Activated T-helper 1 cell treated with anti-CD3 and anti-CD28 coated beads, Interleukin-12 subunit alpha, Interleukin-12 subunit beta, Interleukin-2, Interleukin-4 antibody, amounts not matched to agents 30 ng/mL and 10 ng/mL and 1 ng/mL, durations not matched to agents 14 hours and 24 hours and 36 hours (primary cell): ENCODE measurements at regions not wholly inside any gene's neighbourhood (a gene's known extent, or its start where the extent isn't known, plus 50 kb on each side); places are given as distances from the start of the nearest gene placed in this dataset.

Experiments
- DNase-seq: peaks from one replicate; pipeline ENCODE4 v3.0.0; 2021; ENCODE audit warnings: low spot score
- H3K27ac Mint-ChIP-seq: one replicate; pipeline ENCODE4 v1.8.0; 2021; ENCODE audit warnings: mild to moderate bottlenecking, mixed read lengths
- H3K27me3 Mint-ChIP-seq: one replicate; pipeline ENCODE4 v1.8.0; 2022; ENCODE audit warnings: mild to moderate bottlenecking, moderate library complexity, mixed read lengths; ENCODE audit not compliant: insufficient read depth
- H3K36me3 Mint-ChIP-seq: one replicate; pipeline ENCODE4 v1.8.0; 2021; ENCODE audit warnings: low read depth, mixed read lengths
- H3K4me1 Mint-ChIP-seq: one replicate; pipeline ENCODE4 v1.8.0; 2021; ENCODE audit warnings: low read depth, mixed read lengths
- H3K4me3 Mint-ChIP-seq: one replicate; pipeline ENCODE4 v1.8.0; 2021; ENCODE audit warnings: mild to moderate bottlenecking, moderate library complexity, mixed read lengths
- H3K9me3 Mint-ChIP-seq: one replicate; pipeline ENCODE4 v1.8.0; 2021; ENCODE audit warnings: mixed read lengths
- intact Hi-C: fragments of 100-400 bp; cut with micrococcal nuclease; formaldehyde crosslinking; loops from one replicate; pipeline ENCODE4 v1.15.1; 2024

GRCh38 chr6:74063391-74063790, 367.4 kb downstream of the CD109 start:
- intact Hi-C loops, result no loop called here
- DNase-seq, result no peak
- no peaks in the 10 kb centered on the region for H3K27me3 Mint-ChIP-seq
- H3K4me3 Mint-ChIP-seq, result no peak overlapping the region
- H3K27ac Mint-ChIP-seq, result no peak overlapping the region
- no peaks in the 10 kb centered on the region for H3K36me3 Mint-ChIP-seq
- no peaks in the 10 kb centered on the region for H3K9me3 Mint-ChIP-seq
- no peaks in the 10 kb centered on the region for H3K4me1 Mint-ChIP-seq

GRCh38 chr6:74061201-74061600, 365.2 kb downstream of the CD109 start:
- Mint-ChIP-seq H3K9me3 (no peaks in the 10 kb centered on the region), H3K27me3 (no peaks in the 10 kb centered on the region), H3K4me3 (no peak overlapping the region), H3K36me3 (no peaks in the 10 kb centered on the region), H3K4me1 (no peaks in the 10 kb centered on the region), H3K27ac (no peak overlapping the region)
- no peak for DNase-seq
- intact Hi-C loops, result no loop called here

DNA sequence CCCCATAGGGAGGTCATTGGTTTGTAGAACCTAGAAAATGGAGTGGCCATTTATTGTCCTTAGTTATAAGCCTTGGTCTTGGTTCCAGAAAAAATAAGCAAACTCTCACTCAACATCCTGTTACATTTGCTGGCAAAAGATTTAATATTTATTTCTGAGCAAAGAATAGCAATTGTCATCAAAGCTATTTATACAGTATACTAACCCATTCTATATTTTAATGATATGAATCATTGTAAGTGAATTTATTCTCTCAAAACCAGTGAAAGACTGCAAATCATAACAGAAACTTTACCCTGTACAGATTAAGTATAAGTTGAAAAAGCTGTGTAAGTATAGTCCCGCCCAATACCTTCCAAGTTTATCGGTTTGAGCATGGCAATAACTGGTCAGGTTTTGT, 364.4 kb downstream of the CD109 start:
- Mint-ChIP-seq H3K9me3 (no peaks in the 10 kb centered on the region), H3K27ac (no peak overlapping the region), H3K27me3 (no peaks in the 10 kb centered on the region), H3K4me3 (no peak overlapping the region), H3K36me3 (no peaks in the 10 kb centered on the region), H3K4me1 (no peaks in the 10 kb centered on the region)
- DNase-seq, result no peak
- intact Hi-C loops, result no loop called here

DNA sequence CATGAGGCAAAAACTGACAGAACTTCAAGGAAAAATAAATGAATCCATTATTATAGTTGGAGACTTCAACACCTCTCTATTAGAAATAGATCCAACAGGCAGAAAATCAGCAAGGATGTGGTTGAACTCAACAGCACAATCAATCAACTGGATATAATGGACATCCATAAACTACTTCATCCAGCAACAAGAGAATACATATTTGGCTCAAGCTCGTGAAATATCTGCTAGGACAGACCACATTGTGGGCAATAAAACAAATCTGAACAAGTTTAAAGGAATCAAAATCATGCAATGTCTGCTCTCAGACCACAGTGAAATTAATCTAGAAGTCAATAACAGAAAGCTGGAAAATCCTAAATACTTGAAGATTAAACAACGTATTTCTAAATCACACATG, 362.6 kb downstream of the CD109 start:
- no peak overlapping the region for H3K4me3 Mint-ChIP-seq
- no peaks in the 10 kb centered on the region for H3K4me1 Mint-ChIP-seq
- intact Hi-C loops, result no loop called here
- H3K9me3 Mint-ChIP-seq, result no peaks in the 10 kb centered on the region
- no peaks in the 10 kb centered on the region for H3K27me3 Mint-ChIP-seq
- no peaks in the 10 kb centered on the region for H3K36me3 Mint-ChIP-seq
- no peak overlapping the region for H3K27ac Mint-ChIP-seq
- no peak for DNase-seq

DNA sequence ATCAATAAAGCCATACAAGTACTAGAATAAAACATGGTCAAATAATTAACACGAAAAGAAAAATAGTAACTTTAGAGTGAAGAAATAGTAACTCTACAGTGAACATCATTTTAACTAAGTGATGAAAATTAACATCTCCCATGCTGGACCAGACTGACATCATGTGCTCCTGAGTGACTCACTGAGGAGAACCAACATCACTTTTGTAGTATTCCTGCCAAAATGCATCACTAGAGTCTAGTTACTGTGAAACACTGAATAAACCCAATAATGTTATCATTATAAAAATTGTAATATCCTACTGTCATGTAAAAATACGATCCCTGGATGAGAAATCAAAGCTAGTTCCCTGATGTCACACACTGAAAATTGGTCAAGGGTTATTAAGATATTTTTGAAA, 361.3 kb downstream of the CD109 start:
- no peak for DNase-seq
- no peaks in the 10 kb centered on the region for H3K36me3 Mint-ChIP-seq
- no peaks in the 10 kb centered on the region for H3K9me3 Mint-ChIP-seq
- H3K4me1 Mint-ChIP-seq, result no peaks in the 10 kb centered on the region
- H3K4me3 Mint-ChIP-seq, result no peak overlapping the region
- intact Hi-C loops, result no loop called here
- H3K27me3 Mint-ChIP-seq, result peaks cover 2% of the 10 kb centered on the region
- H3K27ac Mint-ChIP-seq, result no peak overlapping the region

DNA sequence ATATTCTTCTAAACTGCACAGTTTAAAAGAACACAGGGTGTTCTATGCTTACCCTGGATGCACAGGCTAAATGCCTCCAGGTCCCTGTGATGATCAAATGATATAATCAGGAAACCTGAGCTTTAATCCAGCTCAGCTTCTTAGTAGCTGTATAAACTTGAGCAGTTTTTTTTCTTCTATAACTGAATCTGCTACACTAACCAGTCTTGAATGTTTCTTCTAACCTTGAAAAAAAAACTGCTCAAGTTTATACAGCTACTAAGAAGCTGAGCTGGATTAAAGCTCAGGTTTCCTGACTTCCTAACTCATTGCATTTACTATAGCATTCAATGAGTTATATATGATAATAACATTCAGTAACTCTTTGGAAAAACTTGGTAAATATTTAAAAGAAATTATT, 358.2 kb downstream of the CD109 start:
- H3K4me1 Mint-ChIP-seq, result no peaks in the 10 kb centered on the region
- H3K4me3 Mint-ChIP-seq, result no peak overlapping the region
- no peak overlapping the region for H3K27ac Mint-ChIP-seq
- DNase-seq, result no peak
- no peaks in the 10 kb centered on the region for H3K36me3 Mint-ChIP-seq
- no peaks in the 10 kb centered on the region for H3K9me3 Mint-ChIP-seq
- intact Hi-C loops, result no loop called here
- peaks cover 2% of the 10 kb centered on the region for H3K27me3 Mint-ChIP-seq

- Mint-ChIP-seq H3K9me3 (no peaks in the 10 kb centered on the region), H3K4me1 (no peaks in the 10 kb centered on the region), H3K27me3 (peaks cover 2% of the 10 kb centered on the region), H3K36me3 (no peaks in the 10 kb centered on the region), H3K27ac (no peak overlapping the region), H3K4me3 (no peak overlapping the region)
- intact Hi-C loops, result no loop called here
- DNase-seq, result no peak
Measured at GRCh38 chr6:74050921-74051320, 354.9 kb downstream of the CD109 start.

DNA sequence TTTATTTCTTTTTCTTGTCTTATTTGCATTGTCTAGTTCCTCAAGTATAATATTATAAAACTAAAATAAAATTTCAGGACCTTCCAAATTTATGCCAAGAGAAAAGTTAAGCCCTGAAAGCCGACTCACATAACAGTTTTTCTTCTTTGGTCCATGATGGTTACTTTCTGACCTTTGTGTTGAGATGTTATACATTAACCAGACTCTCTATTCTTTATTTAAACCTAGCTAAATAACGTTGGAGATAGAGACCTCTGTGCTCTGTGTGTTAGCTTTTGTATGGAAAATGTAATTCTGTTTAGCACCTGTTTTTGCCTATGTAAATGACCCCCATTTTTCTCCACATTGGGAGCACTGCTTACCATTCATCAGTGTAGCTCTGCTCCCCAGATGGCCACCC, 352.4 kb downstream of the CD109 start:
- Mint-ChIP-seq H3K27ac (no peak overlapping the region), H3K4me1 (no peaks in the 10 kb centered on the region), H3K36me3 (no peaks in the 10 kb centered on the region), H3K4me3 (no peak overlapping the region), H3K27me3 (peaks cover 1% of the 10 kb centered on the region), H3K9me3 (no peaks in the 10 kb centered on the region)
- DNase-seq, result no peak
- intact Hi-C loops, result no loop called here

GRCh38 chr6:74044417-74045096, 348.6 kb downstream of the CD109 start:
- no peak for DNase-seq
- no peak overlapping the region for H3K27ac Mint-ChIP-seq
- no peaks in the 10 kb centered on the region for H3K27me3 Mint-ChIP-seq
- H3K9me3 Mint-ChIP-seq, result no peaks in the 10 kb centered on the region
- no peaks in the 10 kb centered on the region for H3K36me3 Mint-ChIP-seq
- H3K4me1 Mint-ChIP-seq, result no peaks in the 10 kb centered on the region
- intact Hi-C loops, result no loop called here
- H3K4me3 Mint-ChIP-seq, result no peak overlapping the region

DNA sequence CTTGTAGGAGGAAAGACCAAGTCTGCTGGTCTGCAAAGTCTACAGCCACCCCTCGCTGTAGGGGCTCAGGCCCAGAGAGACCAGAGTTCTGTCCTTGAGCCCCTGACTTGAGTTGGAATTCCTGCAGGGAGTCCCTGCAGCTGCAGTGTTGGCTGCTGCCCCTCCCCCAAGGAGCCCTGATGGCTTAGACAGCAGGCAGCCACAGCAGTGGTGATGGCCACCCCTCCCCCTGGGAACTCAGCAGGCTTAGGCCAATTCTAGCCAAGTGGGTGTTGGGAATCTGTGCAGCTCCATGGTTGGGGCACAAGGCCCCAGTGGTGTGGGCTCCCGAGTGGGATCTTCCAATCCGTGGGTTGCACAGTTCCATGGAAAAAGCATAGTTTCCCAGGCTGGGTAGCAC, 345.4 kb downstream of the CD109 start:
- Mint-ChIP-seq H3K9me3 (no peaks in the 10 kb centered on the region), H3K36me3 (no peaks in the 10 kb centered on the region), H3K4me3 (no peak overlapping the region), H3K27me3 (no peaks in the 10 kb centered on the region), H3K27ac (no peak overlapping the region), H3K4me1 (no peaks in the 10 kb centered on the region)
- intact Hi-C loops, result no loop called here
- DNase-seq, result no peak

- Mint-ChIP-seq H3K27ac (no peak overlapping the region), H3K4me1 (no peaks in the 10 kb centered on the region), H3K4me3 (no peak overlapping the region), H3K9me3 (peaks cover 4% of the 10 kb centered on the region), H3K27me3 (no peaks in the 10 kb centered on the region), H3K36me3 (no peaks in the 10 kb centered on the region)
- intact Hi-C loops, result no loop called here
- no peak for DNase-seq
Measured at GRCh38 chr6:74018825-74019224, 322.8 kb downstream of the CD109 start.

DNA sequence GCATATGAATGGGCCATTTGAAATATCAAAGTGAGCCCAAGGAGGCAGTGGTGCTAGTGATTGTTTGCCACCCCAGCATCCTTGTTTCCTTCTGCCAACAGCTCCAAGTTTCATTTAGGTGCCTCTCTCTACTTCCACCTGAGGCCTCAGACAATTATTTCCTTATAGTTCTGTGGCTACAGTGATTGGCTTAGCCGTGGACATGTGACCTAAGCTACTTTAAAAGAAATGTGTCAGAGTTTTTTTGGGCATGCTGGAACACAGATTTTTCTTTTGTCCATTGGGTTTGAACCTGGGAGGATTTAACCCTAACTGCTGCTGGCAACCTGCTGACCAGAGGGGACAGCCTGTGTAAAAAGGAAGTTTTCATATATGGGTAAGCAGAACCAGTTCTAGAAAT, 319.4 kb downstream of the CD109 start:
- no peaks in the 10 kb centered on the region for H3K36me3 Mint-ChIP-seq
- H3K4me3 Mint-ChIP-seq, result no peak overlapping the region
- H3K4me1 Mint-ChIP-seq, result no peaks in the 10 kb centered on the region
- no peaks in the 10 kb centered on the region for H3K27me3 Mint-ChIP-seq
- H3K9me3 Mint-ChIP-seq, result peaks cover under 1% of the 10 kb centered on the region
- H3K27ac Mint-ChIP-seq, result no peak overlapping the region
- DNase-seq, result no peak
- intact Hi-C loops, result no loop called here

DNA sequence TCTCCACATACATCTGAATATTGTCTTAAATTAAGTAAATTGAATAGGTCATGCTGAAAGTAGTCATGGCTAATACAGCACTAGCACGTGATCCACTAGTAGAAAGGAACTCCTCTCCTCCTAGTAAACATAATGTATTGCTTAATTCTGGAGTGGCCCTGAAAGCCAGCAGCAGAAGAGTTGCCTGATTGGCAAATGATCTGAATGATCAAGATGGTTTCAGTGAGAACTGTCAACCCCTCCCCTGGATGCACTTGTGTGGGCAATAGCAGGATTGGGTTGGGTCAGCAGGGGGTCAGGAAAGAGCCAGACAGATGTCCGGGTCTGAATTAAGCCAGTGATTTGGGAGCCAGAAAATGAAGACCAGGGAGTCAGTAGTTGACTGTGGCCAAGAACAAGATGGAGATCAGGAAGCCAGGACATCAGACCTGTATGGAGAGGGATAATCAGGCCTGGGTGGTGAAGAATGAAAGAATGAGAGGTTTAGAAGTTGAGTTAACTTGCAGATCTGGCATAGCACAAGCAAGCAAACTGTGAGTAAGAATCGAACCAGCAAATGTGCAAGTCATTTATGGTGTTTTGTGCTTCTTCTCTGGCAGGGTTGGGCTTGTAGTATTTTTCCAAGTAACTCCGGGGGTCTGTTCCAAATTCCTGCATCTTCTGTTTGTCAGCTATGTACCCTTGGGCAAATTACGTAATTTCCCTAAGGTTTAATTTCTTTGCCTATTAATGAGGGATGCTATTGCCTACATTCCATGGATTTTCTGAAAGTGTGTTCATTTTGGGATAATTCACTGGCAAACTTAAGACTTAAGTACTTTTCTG, 304.9 kb downstream of the CD109 start:
- Mint-ChIP-seq H3K4me3 (no peak overlapping the region), H3K36me3 (no peaks in the 10 kb centered on the region), H3K27ac (no peak overlapping the region), H3K4me1 (no peaks in the 10 kb centered on the region), H3K27me3 (no peaks in the 10 kb centered on the region), H3K9me3 (peaks cover 6% of the 10 kb centered on the region)
- DNase-seq, result no peak
- intact Hi-C loops, result no loop called here
